SKM-1 (cell line): ENCODE measurements at regions not wholly inside any gene's neighbourhood (a gene's known extent, or its start where the extent isn't known, plus 50 kb on each side); places are given as distances from the start of the nearest gene placed in this dataset.
"Not testable (repeated sequence)": the region's sequence is repeated elsewhere in the genome, so short reads cannot be mapped to it uniquely, and the experiment has no call there.

Source experiments
- DNase-seq: peaks from one replicate; lab custom pipeline; 2025; ENCODE audit not compliant: unreplicated experiment; lab: John Stamatoyannopoulos, UW

- no peak for DNase-seq
These were observed 200.6 kb upstream of the KLF3 start for GRCh38 chr4:38463268-38463958.

- DNase-seq: no peak
These were observed 199.7 kb upstream of the KLF3 start for GRCh38 chr4:38464328-38464727.

DNA sequence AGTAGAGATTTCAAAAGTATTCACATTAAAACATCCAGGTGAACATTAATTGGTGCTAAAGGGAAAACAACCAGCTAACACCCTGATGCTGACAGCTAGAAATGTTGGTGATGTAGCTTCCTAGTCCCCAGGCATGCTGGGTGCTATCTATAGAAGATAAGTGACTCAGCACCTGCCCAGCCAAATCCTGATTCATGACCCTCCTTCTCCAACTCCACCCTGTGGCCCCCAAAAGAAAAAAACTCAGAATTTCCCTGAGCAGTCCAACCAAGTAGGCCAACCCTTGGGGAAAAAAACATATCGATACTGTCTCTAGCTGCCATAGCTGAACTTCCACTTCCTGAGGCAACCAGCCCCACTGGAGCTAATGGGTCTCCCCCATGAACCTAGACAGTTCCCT is 197.6 kb upstream of the KLF3 start:
- DNase-seq: no peak

DNA sequence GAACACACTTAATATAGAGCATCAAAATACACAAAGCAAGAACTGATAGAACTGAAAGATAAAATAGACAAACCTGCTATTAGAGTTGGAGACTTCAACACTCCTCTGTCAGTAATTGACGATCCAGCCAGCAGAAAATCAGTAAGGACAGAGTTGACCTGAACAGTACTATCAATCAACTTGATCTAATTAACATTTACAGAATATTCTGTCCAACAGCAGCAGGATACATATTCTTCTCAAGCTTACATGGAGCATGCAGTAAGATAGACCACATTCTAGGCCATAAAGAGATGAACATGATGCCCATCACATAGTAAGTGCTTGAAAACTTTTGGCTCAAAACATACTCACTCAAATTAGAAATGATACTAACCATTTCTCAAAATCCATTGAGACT is 196.7 kb upstream of the KLF3 start:
- DNase-seq: no peak

DNA sequence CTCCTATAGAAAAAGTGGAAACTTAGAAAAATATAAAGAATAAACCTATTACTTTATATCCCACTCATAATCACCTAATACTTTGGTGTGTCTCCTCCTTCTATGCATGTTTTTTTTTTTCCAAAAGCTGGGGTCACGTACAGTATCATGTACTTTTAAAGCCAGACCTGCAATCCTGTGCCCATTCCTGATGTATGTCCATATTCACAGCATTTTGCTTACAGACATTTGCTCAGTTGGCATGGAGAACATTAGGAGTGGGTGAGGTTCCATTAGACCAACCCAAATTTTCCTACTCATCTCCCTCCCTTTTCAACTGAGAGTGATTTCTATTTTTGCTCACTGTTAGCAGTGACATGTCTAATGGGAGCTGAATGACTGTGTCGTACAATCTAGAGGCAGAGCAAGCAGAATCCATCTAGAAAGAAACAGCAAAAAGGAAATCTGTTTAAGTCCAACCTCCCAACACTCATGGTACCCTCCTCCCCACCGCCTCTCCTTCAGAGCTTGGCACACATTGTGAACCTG is 195.6 kb upstream of the KLF3 start:
- no peak for DNase-seq

DNA sequence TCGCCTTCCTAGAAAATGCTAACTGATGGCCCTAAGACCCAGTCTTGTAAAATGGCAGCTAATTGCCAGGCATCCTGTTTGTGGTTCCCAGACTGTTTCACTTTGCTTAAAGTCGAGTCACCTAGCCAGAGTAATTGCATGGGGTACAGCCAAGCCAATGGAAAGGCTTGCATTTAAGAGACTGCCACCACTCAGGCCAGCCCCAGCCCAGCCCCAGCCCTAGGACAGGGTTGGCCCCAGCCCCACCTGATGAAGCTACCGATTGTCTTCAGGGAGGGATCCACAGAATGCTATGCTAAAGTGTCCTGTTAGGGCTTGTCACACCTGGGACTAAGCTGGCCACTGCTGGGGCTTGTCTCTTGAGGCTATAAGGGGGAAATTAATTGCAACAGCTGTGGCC is 194.6 kb upstream of the KLF3 start:
- no peak for DNase-seq

- no peak for DNase-seq
These were observed 193.2 kb upstream of the KLF3 start for GRCh38 chr4:38470735-38471262.

DNA sequence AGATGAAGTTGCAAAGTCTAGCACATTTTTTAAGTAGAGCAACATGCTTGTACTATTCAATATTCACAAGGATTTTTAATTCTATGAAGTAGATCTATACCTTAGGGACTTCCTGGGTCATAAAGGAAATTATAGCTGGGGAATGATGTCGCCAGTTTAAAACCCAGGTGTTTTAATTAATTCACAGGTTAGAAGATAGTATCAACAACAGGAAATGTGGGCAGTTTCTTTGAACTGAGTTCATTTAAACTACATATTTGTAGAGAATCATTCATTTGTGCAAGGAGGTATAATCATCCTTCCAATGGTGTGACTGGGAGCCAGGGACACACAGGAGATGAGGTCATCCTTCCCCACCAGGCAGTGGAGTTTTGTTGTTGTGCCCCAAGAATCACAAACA is 181.3 kb upstream of the KLF3 start:
- no peak for DNase-seq

DNA sequence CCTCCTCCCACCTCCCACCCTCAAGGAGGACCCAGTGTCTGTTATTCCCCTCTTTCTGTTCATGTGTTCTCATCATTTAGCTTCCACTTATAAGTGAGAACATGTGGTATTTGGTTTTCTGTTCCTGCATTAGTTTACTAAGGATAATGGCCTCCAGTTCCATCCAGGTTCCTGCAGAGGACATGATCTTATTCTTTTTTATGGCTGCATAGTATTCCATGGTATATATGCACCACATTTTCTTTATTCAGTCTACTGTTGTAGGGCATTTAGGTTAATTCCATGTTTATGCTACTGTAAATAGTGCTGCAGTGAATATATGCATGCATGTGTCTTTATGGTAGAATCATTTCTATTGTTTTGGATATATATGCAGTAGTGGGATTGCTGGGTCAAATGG is 180.4 kb upstream of the KLF3 start:
- DNase-seq: not testable (repeated sequence)

DNA sequence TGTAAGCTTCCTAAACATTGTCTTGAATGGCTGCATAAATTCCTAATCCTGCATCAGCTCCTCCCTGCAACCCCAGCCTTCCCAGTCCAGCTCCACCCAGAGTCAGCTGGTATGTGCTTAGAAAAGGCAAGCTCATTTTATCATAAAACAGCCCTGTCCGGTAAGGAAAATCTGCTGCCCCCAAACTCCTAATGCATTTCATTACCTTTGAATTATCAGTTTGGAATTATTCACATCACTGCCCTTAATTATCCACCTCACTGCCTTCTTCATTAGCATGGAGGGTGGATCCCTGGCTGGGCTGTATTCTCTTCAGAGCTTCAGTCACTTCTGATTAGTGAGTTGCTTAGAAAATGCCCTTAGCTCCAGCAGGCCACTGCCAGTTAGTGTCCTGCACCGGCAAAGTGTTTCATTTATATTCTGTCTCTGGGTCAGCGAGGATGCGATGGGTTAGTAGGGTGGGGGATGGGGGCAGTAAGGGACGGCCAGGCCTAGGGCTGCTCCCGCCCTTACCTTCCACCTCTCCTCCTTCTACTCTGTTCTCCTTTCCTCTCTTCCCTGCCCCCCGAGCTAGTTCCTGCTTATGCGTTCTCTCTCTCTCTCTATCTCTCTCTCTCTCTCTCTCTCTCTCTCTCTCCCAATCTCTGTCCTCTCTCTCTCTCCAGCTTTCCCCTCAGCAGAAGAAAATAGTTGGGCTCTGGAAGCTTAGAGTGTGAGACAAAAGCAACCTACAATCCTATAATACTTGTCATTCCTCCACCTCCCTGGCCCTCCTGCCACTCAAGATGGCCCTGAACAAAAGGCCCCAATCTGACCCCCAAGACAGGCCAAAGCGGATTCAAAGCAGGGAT is 174.8 kb upstream of the KLF3 start:
- DNase-seq: no peak

GRCh38 chr4:38489924-38490639 is 173.9 kb upstream of the KLF3 start:
- no peak for DNase-seq

GRCh38 chr4:38490753-38491446 is 173.1 kb upstream of the KLF3 start:
- DNase-seq: no peak

DNA sequence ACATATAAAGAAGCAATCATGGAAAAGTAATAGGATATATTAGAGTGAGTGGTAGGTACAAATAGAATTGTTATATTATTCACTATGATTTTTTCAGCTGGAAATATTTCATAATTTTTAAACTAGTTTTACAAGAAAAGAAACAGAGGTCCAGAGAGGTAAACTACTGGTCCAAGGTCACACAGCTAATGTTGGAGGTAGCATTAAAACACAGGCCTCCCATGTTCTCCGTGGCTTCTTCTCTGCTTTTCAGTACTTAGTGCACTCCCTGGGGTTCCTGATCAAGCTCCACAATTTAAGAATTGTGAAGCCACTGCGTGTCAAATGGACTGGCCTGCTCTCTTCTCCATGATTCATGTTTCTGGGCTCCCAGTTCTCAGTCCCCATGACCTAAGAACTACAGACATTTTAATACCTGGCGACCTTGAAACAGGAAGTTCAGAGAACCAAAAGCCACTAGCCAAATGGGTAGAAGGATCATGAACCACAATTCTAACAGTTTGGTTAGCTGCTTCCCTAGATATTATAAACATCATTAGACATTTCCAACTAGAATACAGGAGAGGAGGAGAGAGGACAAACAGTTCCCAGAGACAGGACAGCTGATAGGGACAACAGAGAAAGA is 172.0 kb upstream of the KLF3 start:
- no peak for DNase-seq

DNA sequence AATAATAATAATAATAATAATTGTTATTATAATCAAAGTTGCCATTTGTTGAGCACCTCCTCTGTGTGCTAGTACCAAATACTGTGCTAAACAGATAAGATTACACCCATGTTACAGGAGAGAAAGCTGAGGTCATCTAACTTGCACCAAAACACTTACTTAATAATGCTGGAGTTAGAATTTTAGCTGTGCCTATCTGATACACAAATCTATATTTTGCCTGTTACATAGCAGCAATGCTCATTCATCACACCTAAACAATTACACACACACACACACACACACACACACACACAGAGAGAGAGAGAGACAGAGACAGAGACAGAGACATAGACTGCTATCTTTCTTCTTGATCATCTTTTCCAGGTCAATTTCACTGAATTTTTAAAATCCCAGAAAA is 170.9 kb upstream of the KLF3 start:
- DNase-seq: no peak

- DNase-seq: no peak
These were observed 168.6 kb upstream of the KLF3 start for GRCh38 chr4:38495446-38495845.

DNA sequence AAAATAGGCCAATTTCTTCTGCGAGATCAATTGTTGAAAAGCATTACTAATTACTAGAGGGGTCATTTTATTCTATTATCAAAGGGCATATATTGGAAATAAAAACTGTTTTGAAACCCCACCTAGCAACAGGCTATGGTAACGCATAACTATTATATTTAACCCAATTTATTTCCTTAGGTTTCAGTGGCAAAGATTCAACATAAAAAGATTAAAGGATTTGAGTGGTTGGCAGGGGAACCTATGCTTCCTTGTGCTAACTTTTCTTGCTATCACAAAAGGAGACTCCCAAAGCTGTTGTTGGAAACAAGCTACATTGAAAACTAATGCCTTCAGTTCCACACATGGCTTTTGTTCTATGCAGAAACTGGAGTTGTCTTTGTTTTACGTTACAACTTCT is 166.9 kb upstream of the KLF3 start:
- DNase-seq: no peak

DNA sequence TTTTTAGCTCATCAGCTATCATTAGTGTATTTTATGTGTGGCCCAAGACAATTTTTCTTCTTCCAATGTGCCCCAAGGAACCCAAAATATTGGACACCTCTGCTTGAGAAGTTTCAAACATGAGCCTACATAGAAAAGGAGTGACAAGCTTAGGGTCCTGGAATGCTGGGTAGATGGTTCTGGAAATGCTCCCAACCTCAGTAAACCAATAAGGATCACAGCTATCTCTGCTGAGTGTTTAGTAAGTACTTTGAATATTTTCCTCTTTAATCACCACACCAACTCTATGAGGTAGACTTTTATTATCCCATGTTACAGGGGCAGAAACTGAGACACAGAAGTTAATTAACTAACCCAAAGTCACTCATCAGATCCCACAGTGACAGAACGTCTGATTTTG is 164.9 kb upstream of the KLF3 start:
- no peak for DNase-seq

GRCh38 chr4:38500433-38500832 is 163.6 kb upstream of the KLF3 start:
- DNase-seq: no peak

DNA sequence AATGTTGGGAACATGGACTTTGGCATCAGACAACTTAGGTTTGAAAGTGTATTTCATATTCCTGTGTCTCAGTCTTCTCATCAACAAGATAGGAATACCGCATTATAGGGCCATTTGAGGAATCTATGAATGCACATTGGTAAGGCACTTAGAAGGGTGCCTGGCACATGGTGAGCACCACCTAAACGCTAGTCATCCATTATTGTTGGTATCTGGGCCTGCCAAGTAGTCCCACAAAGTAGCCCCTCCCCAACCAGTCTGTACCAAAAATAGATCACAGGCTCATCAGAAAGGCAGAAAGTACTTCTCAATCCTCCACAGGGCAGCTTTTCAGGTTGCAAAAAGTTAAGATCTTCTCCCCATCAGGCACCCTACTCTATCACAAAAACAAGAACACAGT is 162.3 kb upstream of the KLF3 start:
- DNase-seq: no peak

GRCh38 chr4:38503689-38504395 is 160.2 kb upstream of the KLF3 start:
- no peak for DNase-seq
